Hepatocyte (in vitro differentiated cells): ENCODE measurements at regions not wholly inside any gene's neighbourhood (a gene's known extent, or its start where the extent isn't known, plus 50 kb on each side); places are given as distances from the start of the nearest gene placed in this dataset.
"Not testable (repeated sequence)": the region's sequence is repeated elsewhere in the genome, so short reads cannot be mapped to it uniquely, and the experiment has no call there.

Experiments used
- DNase-seq: peaks from one replicate; pipeline ENCODE4 v3.0.0-alpha.2; 2016; ENCODE audit warnings: low spot score
- H2AFZ ChIP-seq: fragments of 200-600 bp; sonication (generic); 2 replicates; pipeline ENCODE4 v1.6.0; 2016; ENCODE audit warnings: antibody characterized with exemption, mild to moderate bottlenecking
- H3K27ac ChIP-seq: fragments of 200-600 bp; sonication (generic); 2 replicates; pipeline ENCODE4 v1.5.1; 2016; ENCODE audit warnings: mild to moderate bottlenecking
- H3K27me3 ChIP-seq: fragments of 200-600 bp; sonication (generic); 2 replicates; pipeline ENCODE4 v1.6.1; 2016
- H3K36me3 ChIP-seq: fragments of 200-600 bp; sonication (generic); replicated peaks from 2 replicates; pipeline ENCODE4 v1.5.1; 2016; ENCODE audit warnings: low read depth; ENCODE audit not compliant: insufficient read depth
- H3K4me1 ChIP-seq: fragments of 200-600 bp; sonication (generic); 2 replicates; pipeline ENCODE4 v1.5.1; 2016; ENCODE audit warnings: mild to moderate bottlenecking, moderate library complexity; ENCODE audit not compliant: insufficient read depth
- H3K4me2 ChIP-seq: fragments of 200-600 bp; sonication (generic); 2 replicates; pipeline ENCODE4 v1.6.0; 2016
- H3K4me3 ChIP-seq: fragments of 200-600 bp; sonication (generic); 2 replicates; pipeline ENCODE4 v1.5.1; 2016; ENCODE audit warnings: mild to moderate bottlenecking
- H3K79me2 ChIP-seq: fragments of 200-600 bp; sonication (generic); 2 replicates; pipeline ENCODE4 v1.6.0; 2017; ENCODE audit warnings: mild to moderate bottlenecking
- H3K9me2 ChIP-seq: fragments of 200-600 bp; sonication (generic); replicated peaks from 2 replicates; pipeline ENCODE4 v1.6.0; 2017; ENCODE audit warnings: mild to moderate bottlenecking; ENCODE audit not compliant: insufficient read depth
- H3K9me3 ChIP-seq: fragments of 200-600 bp; sonication (generic); 2 replicates; pipeline ENCODE4 v1.5.1; 2016; ENCODE audit warnings: low read depth, mild to moderate bottlenecking
- H4K20me1 ChIP-seq: fragments of 200-600 bp; sonication (generic); 2 replicates; pipeline ENCODE4 v1.6.0; 2016; ENCODE audit warnings: mild to moderate bottlenecking; ENCODE audit not compliant: insufficient read depth, poor library complexity, severe bottlenecking
- EZH2 ChIP-seq: fragments of 200-600 bp; sonication (generic); IDR thresholded peaks from 2 replicates; pipeline ENCODE4 v1.6.1; 2016; ENCODE audit warnings: antibody characterized with exemption, mild to moderate bottlenecking, borderline replicate concordance
- EZH2phosphoT487 ChIP-seq: fragments of 200-600 bp; sonication (generic); IDR thresholded peaks from one replicate; pipeline ENCODE4 v1.6.1; 2018; ENCODE audit warnings: antibody characterized with exemption, mild to moderate bottlenecking, low read depth, moderate library complexity; ENCODE audit not compliant: unreplicated experiment, severe bottlenecking
- WGBS: methylation state at CpG from one replicate; pipeline ENCODE4 v1.1.6; 2016; ENCODE audit warnings: low lambda C conversion rate; ENCODE audit errors: missing lambda C conversion rate; 5-methylcytosine and 5-hydroxymethylcytosine counted together
- TF ChIP-seq, protein P1 (sequence below): fragments of 200-600 bp; sonication (generic); IDR thresholded peaks from 2 replicates; pipeline ENCODE4 v1.5.1; 2016; ENCODE audit warnings: antibody characterized with exemption, mild to moderate bottlenecking; ENCODE audit not compliant: poor library complexity

DNA sequence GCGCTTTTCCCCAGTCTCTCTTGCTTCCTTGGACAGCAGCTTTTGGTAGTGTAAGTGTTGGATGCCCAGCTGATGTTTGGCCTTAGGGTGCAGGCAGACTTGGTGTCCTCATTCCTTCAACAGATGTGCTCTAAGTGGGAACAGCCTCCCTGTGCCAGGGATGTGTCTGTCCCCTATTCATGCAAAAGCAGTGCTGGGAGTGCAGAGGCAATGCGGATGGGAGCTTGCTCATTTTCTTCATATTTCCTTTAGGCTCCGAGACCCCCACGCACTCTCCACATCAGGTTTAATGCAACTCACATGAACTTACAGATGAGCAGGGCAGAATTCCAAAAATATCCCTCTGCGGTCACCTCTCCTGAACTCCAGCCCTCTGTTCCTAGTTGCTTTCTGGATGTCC lies 96.1 kb downstream of the IER5 start:
- H3K36me3 ChIP-seq, result no peaks in the 10 kb centered on the region
- no peak overlapping the region for H3K4me2 ChIP-seq
- H3K27ac ChIP-seq, result no peak overlapping the region
- no peaks in the 10 kb centered on the region for H3K79me2 ChIP-seq
- H4K20me1 ChIP-seq, result no peaks in the 10 kb centered on the region
- 94% methylated on average over 5 of the region's 5 CpGs for WGBS
- H3K4me1 ChIP-seq, result peaks cover 10% of the 10 kb centered on the region
- no peaks in the 10 kb centered on the region for H3K9me2 ChIP-seq
- no peak for DNase-seq
- H2AFZ ChIP-seq, result no peak overlapping the region
- no peak overlapping the region for H3K4me3 ChIP-seq
- H3K9me3 ChIP-seq, result no peaks in the 10 kb centered on the region
- TF ChIP-seq EZH2phosphoT487 (no peak), EZH2 (no peak)
- TF ChIP-seq, protein P1, sequence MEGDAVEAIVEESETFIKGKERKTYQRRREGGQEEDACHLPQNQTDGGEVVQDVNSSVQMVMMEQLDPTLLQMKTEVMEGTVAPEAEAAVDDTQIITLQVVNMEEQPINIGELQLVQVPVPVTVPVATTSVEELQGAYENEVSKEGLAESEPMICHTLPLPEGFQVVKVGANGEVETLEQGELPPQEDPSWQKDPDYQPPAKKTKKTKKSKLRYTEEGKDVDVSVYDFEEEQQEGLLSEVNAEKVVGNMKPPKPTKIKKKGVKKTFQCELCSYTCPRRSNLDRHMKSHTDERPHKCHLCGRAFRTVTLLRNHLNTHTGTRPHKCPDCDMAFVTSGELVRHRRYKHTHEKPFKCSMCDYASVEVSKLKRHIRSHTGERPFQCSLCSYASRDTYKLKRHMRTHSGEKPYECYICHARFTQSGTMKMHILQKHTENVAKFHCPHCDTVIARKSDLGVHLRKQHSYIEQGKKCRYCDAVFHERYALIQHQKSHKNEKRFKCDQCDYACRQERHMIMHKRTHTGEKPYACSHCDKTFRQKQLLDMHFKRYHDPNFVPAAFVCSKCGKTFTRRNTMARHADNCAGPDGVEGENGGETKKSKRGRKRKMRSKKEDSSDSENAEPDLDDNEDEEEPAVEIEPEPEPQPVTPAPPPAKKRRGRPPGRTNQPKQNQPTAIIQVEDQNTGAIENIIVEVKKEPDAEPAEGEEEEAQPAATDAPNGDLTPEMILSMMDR, result no peak
- peaks cover 16% of the 10 kb centered on the region for H3K27me3 ChIP-seq

DNA sequence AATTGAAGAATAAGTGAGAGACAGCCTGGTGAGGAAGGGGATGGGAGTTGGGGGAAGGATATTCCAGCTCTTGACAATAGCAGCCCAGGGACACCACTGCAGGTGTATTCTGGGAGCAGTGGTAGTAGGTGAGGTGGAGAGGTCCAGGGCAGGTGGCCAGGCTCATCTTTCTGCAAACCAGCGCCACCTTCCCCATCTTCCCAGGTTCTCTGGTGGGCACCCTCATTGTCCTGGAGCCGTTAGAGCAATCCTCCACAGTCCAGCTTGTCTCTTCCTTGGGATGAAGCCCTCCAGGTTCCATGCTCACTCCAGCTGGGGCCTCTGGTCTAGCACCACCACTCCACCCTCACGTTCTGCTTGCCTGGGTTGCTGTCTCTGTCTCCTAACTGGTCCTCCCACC lies 97.0 kb downstream of the IER5 start:
- WGBS, result 49% methylated on average over 3 of the region's 3 CpGs
- TF ChIP-seq EZH2, result no peak
- TF ChIP-seq EZH2phosphoT487, result no peak
- TF ChIP-seq, protein P1, result no peak

DNA sequence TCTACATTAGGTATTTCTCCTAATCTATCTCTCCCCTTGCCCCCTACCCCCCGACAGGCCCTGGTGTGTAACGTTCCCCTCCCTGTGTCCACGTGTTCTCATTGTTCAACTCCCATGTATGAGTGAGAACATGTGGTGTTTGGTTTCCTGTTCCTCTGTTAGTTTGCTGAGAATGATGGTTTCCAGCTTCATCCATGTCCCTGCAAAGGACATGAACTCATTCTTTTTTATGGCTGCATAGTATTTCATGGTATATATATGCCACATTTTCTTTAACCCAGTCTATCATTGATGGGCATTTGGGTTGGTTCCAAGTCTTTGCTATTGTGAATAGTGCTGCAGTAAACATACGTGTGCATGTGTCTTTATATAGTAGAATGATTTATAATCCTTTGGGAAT lies 97.6 kb downstream of the IER5 start:
- H3K4me2 ChIP-seq, DNase-seq: not testable (repeated sequence)
- WGBS, result 92% methylated on average over 4 of the region's 4 CpGs

More for the DNA sequence above, 97.0 kb downstream of the IER5 start:
- peaks cover 16% of the 10 kb centered on the region for H3K27me3 ChIP-seq
- H3K79me2 ChIP-seq, result no peaks in the 10 kb centered on the region
- no peaks in the 10 kb centered on the region for H3K9me3 ChIP-seq
- H3K4me2 ChIP-seq, result no peak overlapping the region
- peaks cover 1% of the 10 kb centered on the region for H3K4me1 ChIP-seq
- DNase-seq, result no peak
- H4K20me1 ChIP-seq, result no peaks in the 10 kb centered on the region
- H3K4me3 ChIP-seq, result no peak overlapping the region
- no peak overlapping the region for H2AFZ ChIP-seq
- H3K27ac ChIP-seq, result no peak overlapping the region
- H3K36me3 ChIP-seq, result no peaks in the 10 kb centered on the region
- H3K9me2 ChIP-seq, result no peaks in the 10 kb centered on the region

DNA sequence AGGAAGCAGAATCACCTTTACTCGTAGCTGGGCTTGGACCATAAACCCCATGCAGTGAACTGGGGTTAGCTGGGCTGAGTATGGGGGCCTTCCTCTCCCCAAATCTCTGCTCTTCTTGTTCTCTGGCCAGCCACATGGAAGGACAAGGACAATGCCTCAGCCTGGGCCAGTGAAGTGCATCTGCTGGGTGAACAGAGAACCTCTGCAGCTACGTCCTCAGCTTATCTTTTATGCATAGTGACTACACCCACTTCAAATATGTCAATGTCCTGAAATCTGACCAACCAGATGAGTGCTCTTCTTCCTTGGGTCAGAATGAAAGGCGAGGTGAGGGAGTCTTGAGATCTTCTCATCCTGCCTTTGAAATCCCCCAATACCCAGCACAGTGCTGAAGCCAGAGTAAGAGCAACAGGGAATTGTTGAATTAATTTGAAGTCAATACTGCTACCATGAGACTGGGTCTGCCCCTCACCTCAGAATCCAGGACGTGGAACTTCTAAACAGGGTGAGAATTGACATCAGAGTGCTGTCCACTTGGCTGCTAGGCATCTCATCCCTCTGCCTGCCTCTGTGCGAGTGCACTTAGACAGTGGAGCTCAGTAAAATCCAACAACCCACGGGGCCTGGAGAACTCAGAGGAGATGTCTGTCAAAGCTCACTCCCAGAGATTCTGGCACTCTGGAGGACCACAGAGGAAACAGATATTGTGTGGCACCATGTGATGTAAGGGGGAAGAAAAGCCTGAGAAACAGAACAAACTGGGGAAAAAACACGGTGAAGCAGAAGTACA lies 99.0 kb downstream of the IER5 start:
- TF ChIP-seq EZH2phosphoT487 (no peak), EZH2 (no peak)
- TF ChIP-seq, protein P1, result no peak
- no peaks in the 10 kb centered on the region for H3K79me2 ChIP-seq
- H3K36me3 ChIP-seq, result no peaks in the 10 kb centered on the region
- no peak overlapping the region for H2AFZ ChIP-seq
- no peak overlapping the region for H3K4me3 ChIP-seq
- no peaks in the 10 kb centered on the region for H3K4me1 ChIP-seq
- H3K27ac ChIP-seq, result no peak overlapping the region
- no peaks in the 10 kb centered on the region for H4K20me1 ChIP-seq
- 71% methylated on average over 7 of the region's 7 CpGs for WGBS
- no peak for DNase-seq
- H3K4me2 ChIP-seq, result no peak overlapping the region
- no peaks in the 10 kb centered on the region for H3K9me3 ChIP-seq
- H3K27me3 ChIP-seq, result peaks cover 16% of the 10 kb centered on the region
- no peaks in the 10 kb centered on the region for H3K9me2 ChIP-seq

More for the DNA sequence above, 97.6 kb downstream of the IER5 start:
- H3K4me3 ChIP-seq, H2AFZ ChIP-seq, H3K27ac ChIP-seq, H4K20me1 ChIP-seq, H3K4me1 ChIP-seq, H3K9me2 ChIP-seq, H3K9me3 ChIP-seq, H3K36me3 ChIP-seq, H3K79me2 ChIP-seq: not testable (repeated sequence)
- peaks cover 16% of the 10 kb centered on the region for H3K27me3 ChIP-seq
